ENCODE measurements at regions not wholly inside any gene's neighbourhood (a gene's known extent, or its start where the extent isn't known, plus 50 kb on each side); places are given as distances from the start of the nearest gene placed in this dataset.
A peak's percentile ranks its signal among the peaks of the same experiment; 100 is the strongest.
"Not testable (repeated sequence)": the region's sequence is repeated elsewhere in the genome, so short reads cannot be mapped to it uniquely, and the experiment has no call there.

- DNase-seq = no peak
Observed at GRCh38 chr1:196088541-196088940, 519.7 kb downstream of the KCNT2 start.

- peak; percentile 3 for DNase-seq
Observed at GRCh38 chr1:196078691-196079090, 529.5 kb downstream of the KCNT2 start.

- DNase-seq = no peak
Observed at GRCh38 chr1:196075621-196076020, 532.6 kb downstream of the KCNT2 start.

- DNase-seq = no peak
Observed at GRCh38 chr1:196074182-196074581, 534.1 kb downstream of the KCNT2 start.

- DNase-seq = no peak
Observed at GRCh38 chr1:196071447-196071846, 536.8 kb downstream of the KCNT2 start.

GRCh38 chr1:196070940-196071339, 537.3 kb downstream of the KCNT2 start:
- no peak for DNase-seq

- DNase-seq = no peak
Observed at GRCh38 chr1:196063952-196064351, 544.3 kb downstream of the KCNT2 start.

- DNase-seq = no peak
Observed at GRCh38 chr1:196063294-196063693, 544.9 kb downstream of the KCNT2 start.

- no peak for DNase-seq
Observed at GRCh38 chr1:196060539-196060938, 547.7 kb downstream of the KCNT2 start.

- DNase-seq = no peak
Observed at GRCh38 chr1:196059210-196059609, 549.0 kb downstream of the KCNT2 start.

- no peak for DNase-seq
Observed at GRCh38 chr1:196056966-196057365, 551.3 kb downstream of the KCNT2 start.

- DNase-seq = no peak
Observed at GRCh38 chr1:196049407-196049806, 558.8 kb downstream of the KCNT2 start.

- no peak for DNase-seq
Observed at GRCh38 chr1:196043268-196043667, 565.0 kb downstream of the KCNT2 start.

GRCh38 chr1:196034080-196034706, 574.0 kb downstream of the KCNT2 start:
- no peak for DNase-seq

- not testable (repeated sequence) for DNase-seq
Observed at GRCh38 chr1:196031387-196031786, 576.9 kb downstream of the KCNT2 start.

- no peak for DNase-seq
Observed at GRCh38 chr1:196030455-196030854, 577.8 kb downstream of the KCNT2 start.

GRCh38 chr1:196029410-196029809, 578.8 kb downstream of the KCNT2 start:
- DNase-seq = no peak

- no peak for DNase-seq
Observed at GRCh38 chr1:196027127-196027526, 581.1 kb downstream of the KCNT2 start.

- DNase-seq = not testable (repeated sequence)
Observed at GRCh38 chr1:196021174-196021573, 587.1 kb downstream of the KCNT2 start.

GRCh38 chr1:196009362-196009761, 598.9 kb downstream of the KCNT2 start:
- no peak for DNase-seq

GRCh38 chr1:196007763-196008162, 600.5 kb downstream of the KCNT2 start:
- no peak for DNase-seq

GRCh38 chr1:196005426-196005825, 602.8 kb downstream of the KCNT2 start:
- DNase-seq = no peak

GRCh38 chr1:196004388-196004787, 603.9 kb downstream of the KCNT2 start:
- not testable (repeated sequence) for DNase-seq

- no peak for DNase-seq
Observed at GRCh38 chr1:196002906-196003305, 605.3 kb downstream of the KCNT2 start.

- DNase-seq = not testable (repeated sequence)
Observed at GRCh38 chr1:196002296-196002695, 605.9 kb downstream of the KCNT2 start.

All from hematopoietic multipotent progenitor cell treated with erythropoietin and hydrocortisone succinate and interleukin-3 and kit ligand, for 8 days (in vitro differentiated cells).